ENCODE measurements at regions not wholly inside any gene's neighbourhood (a gene's known extent, or its start where the extent isn't known, plus 50 kb on each side); places are given as distances from the start of the nearest gene placed in this dataset.

DNA sequence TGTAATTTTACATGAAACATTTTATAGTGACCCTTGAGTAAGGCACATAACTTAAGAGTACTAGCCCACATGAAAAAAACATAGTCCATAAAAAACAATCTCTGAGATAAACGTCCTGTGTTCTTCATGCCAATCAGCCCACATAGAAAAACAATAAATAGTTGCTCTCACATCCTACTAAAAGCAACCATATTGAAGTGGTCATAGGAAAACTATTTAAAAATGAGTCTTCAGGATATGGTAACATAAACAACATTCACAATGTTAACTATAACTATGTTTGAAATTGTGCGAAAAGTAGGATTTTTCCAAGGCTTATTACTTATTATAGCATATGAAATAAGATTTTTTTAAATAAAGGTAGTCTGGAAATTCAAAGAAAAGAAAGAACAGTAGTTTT, 77.1 kb upstream of the EPHA5 start:
- DNase-seq (ENCODE audit: low spot score), result no peak

DNA sequence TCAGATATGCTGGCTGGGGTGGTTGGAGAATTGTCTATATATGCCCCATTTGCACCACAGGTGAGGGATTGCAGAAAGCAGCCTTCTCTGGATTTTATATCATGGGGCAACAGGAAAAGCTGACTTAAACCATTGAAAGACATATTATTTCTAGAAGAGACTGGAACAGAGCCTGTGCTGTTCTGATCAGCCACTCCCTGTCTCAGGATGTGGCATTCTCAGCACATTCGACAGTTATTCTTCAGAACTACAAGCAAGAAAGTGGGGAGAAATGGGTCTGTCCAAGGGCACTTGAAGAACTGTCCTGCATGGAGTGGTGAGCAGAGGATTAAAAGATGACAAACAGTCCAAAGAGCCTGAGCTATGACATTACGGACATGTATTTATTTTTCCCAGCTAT, 67.8 kb upstream of the EPHA5 start:
- DNase-seq (ENCODE audit: low spot score), result no peak

GRCh38 chr4:65737672-65738071, 67.4 kb upstream of the EPHA5 start:
- DNase-seq (ENCODE audit: low spot score), result no peak

DNA sequence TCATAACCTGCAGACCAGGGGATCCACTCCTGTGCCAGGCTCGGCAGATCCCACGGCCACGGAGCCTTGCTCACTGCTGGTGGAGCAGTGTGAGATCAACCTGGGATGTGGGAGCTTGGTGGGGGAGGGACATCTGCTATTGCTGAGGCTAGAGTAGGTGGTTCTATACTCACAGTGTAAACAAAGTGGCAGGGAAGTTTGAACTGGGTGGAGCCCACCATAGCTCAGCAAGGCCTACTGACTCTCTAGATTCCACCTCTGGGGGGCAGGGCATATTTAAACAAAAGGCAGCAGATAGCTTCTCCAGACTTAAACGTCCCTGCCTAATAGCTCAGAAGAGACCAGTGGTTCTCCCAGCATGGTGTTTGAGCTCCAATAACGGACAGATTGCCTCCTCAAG, 54.7 kb upstream of the EPHA5 start:
- DNase-seq (ENCODE audit: low spot score), result no peak
